A673 (cell line): ENCODE measurements at regions not wholly inside any gene's neighbourhood (a gene's known extent, or its start where the extent isn't known, plus 50 kb on each side); places are given as distances from the start of the nearest gene placed in this dataset.

Experiments
- EZH2 ChIP-seq: fragments of 200-600 bp; sonication (generic); IDR thresholded peaks from 2 replicates; pipeline ENCODE4 v1.6.1; 2017; ENCODE audit warnings: borderline replicate concordance, low read depth, mild to moderate bottlenecking, mixed read lengths, antibody characterized with exemption, low read length; ENCODE audit not compliant: poor library complexity, severe bottlenecking
- TF ChIP-seq, protein P1 (sequence below): fragments of 300-800, 200-600 bp; sonication (generic); conservative IDR thresholded peaks from 2 replicates; pipeline ENCODE4 v1.5.1; 2017; ENCODE audit warnings: low read depth, mild to moderate bottlenecking, antibody characterized with exemption, low read length, moderate library complexity, mixed read lengths

DNA sequence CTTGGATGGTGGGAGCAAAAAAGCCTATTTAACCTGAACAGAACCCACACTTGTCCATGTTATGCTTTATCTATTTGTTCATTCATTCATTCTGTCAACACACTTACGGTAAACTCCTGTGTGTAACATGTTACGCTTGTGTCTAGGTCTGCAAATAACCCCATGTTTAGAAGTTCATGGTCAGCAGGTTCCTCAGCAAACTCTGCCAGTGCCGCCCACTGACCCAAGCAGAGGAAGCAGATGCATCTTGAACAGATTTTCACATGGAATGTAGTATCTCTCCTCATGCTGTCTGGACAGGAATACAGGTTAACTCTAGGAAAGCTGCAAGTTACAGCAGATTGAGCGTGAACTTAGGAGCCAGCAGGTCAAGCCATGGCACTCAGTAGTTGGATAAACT lies 213.7 kb upstream of the COPS8 start:
- TF ChIP-seq, protein P1, sequence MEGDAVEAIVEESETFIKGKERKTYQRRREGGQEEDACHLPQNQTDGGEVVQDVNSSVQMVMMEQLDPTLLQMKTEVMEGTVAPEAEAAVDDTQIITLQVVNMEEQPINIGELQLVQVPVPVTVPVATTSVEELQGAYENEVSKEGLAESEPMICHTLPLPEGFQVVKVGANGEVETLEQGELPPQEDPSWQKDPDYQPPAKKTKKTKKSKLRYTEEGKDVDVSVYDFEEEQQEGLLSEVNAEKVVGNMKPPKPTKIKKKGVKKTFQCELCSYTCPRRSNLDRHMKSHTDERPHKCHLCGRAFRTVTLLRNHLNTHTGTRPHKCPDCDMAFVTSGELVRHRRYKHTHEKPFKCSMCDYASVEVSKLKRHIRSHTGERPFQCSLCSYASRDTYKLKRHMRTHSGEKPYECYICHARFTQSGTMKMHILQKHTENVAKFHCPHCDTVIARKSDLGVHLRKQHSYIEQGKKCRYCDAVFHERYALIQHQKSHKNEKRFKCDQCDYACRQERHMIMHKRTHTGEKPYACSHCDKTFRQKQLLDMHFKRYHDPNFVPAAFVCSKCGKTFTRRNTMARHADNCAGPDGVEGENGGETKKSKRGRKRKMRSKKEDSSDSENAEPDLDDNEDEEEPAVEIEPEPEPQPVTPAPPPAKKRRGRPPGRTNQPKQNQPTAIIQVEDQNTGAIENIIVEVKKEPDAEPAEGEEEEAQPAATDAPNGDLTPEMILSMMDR: no peak
- TF ChIP-seq EZH2: no peak
